Neural progenitor cell (in vitro differentiated cells): ENCODE measurements at regions not wholly inside any gene's neighbourhood (a gene's known extent, or its start where the extent isn't known, plus 50 kb on each side); places are given as distances from the start of the nearest gene placed in this dataset.

Experiments
- EZH2 ChIP-seq: fragments of 200-600 bp; sonication (generic); IDR thresholded peaks from 2 replicates; pipeline ENCODE4 v1.6.1; 2017; ENCODE audit warnings: antibody characterized with exemption, mild to moderate bottlenecking, moderate library complexity
- EZH2phosphoT487 ChIP-seq: fragments of 200-600 bp; sonication (generic); IDR thresholded peaks from 2 replicates; pipeline ENCODE4 v1.6.1; 2017; ENCODE audit warnings: antibody characterized with exemption
- TF ChIP-seq, protein P1 (sequence below): fragments of 200-600 bp; sonication (generic); IDR thresholded peaks from 2 replicates; pipeline ENCODE4 v1.5.1; 2017; ENCODE audit warnings: antibody characterized with exemption, mild to moderate bottlenecking

DNA sequence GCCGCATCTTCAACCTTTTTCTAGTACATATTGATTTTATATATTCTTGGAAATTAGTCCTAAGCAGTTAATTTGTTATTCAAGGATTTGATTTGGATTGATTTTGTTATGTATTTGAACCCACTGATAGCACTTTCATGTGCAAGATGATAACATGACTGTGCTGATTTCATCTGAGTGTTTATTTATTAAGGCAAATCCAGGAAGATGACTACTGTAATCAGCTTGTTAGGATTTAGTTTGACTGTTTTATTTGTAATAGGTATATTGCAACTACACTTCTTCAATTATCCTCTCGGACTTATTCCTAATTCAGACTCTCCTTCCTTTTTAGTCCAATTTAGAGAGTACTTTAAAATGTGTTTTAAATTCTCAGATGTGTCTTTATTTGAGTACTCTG is 75.1 kb upstream of the PRKG1 start:
- TF ChIP-seq, protein P1, sequence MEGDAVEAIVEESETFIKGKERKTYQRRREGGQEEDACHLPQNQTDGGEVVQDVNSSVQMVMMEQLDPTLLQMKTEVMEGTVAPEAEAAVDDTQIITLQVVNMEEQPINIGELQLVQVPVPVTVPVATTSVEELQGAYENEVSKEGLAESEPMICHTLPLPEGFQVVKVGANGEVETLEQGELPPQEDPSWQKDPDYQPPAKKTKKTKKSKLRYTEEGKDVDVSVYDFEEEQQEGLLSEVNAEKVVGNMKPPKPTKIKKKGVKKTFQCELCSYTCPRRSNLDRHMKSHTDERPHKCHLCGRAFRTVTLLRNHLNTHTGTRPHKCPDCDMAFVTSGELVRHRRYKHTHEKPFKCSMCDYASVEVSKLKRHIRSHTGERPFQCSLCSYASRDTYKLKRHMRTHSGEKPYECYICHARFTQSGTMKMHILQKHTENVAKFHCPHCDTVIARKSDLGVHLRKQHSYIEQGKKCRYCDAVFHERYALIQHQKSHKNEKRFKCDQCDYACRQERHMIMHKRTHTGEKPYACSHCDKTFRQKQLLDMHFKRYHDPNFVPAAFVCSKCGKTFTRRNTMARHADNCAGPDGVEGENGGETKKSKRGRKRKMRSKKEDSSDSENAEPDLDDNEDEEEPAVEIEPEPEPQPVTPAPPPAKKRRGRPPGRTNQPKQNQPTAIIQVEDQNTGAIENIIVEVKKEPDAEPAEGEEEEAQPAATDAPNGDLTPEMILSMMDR: no peak
- no peak for TF ChIP-seq EZH2
- TF ChIP-seq EZH2phosphoT487: no peak
